ENCODE measurements at regions not wholly inside any gene's neighbourhood (a gene's known extent, or its start where the extent isn't known, plus 50 kb on each side); places are given as distances from the start of the nearest gene placed in this dataset.
A peak's percentile ranks its signal among the peaks of the same experiment; 100 is the strongest.

DNA sequence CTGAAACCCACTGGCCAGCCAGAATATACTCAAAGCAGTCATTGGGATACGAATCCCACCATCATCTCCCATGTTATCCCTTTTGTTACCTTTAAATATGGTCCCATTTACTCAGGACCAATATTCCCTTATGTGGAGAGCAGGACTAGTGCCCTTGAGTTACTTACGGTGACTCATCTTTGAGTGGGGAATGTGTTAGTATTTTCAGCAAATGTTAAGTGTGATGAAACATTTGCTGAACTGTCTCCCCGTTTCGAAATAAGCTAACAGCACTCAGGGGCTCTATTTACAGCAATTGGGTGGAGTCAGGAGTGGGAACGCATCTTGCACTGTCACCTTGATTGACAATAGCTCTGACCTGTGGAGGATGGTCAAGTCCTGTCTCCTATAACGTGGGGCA lies 67.4 kb downstream of the CTSL start (continued):
- TF ChIP-seq PHB2 (IDR thresholded peaks at IDR 0.05; ENCODE audit: low read depth) (no peak), XRCC3 (IDR thresholded peaks at IDR 0.05) (no peak), TCF3 (CRISPR knock-in tag; IDR thresholded peaks at IDR 0.05) (peak; percentile 36), U2AF2 (optimal IDR thresholded peaks at IDR 0.05; ENCODE audit: low read depth, low read length) (no peak), ZNF584 (CRISPR knock-in tag; IDR thresholded peaks at IDR 0.05; ENCODE audit: low read depth) (no peak), CEBPB (tag; IDR thresholded peaks at IDR 0.05) (peak; percentile 95), DDX20 (tag; IDR thresholded peaks at IDR 0.05; ENCODE audit: low read depth) (no peak), ZNF41 (CRISPR knock-in tag; conservative IDR thresholded peaks at IDR 0.05) (no peak), FIP1L1 (IDR thresholded peaks at IDR 0.05; ENCODE audit: low read depth, low read length, poor library complexity, severe bottlenecking) (no peak), KDM4B (IDR thresholded peaks at IDR 0.05; ENCODE audit: borderline replicate concordance in 2 of 2, low read depth in 1 of 2) (no peak), HIVEP1 (CRISPR knock-in tag; IDR thresholded peaks at IDR 0.05) (no peak), ZNF766 (CRISPR knock-in tag; conservative IDR thresholded peaks at IDR 0.05) (no peak; the same call in 1 of the 2 replicates), TOE1 (IDR thresholded peaks at IDR 0.05; ENCODE audit: borderline replicate concordance) (no peak), TOE1 (CRISPR knock-in tag; IDR thresholded peaks at IDR 0.05; ENCODE audit: borderline replicate concordance, low read depth) (no peak), PML (IDR thresholded peaks at IDR 0.05; ENCODE audit: low read length) (peak; percentile 15; the same call in 1 of the 2 replicates), CBFB (CRISPR knock-in tag; IDR thresholded peaks at IDR 0.05) (no peak), GATAD2B (IDR thresholded peaks at IDR 0.05; ENCODE audit: borderline replicate concordance) (no peak), DACH1 (IDR thresholded peaks at IDR 0.05; ENCODE audit: partially characterized antibody) (no peak), NR2C2 (CRISPR knock-in tag; IDR thresholded peaks at IDR 0.05) (no peak), NR2C2 (tag; IDR thresholded peaks at IDR 0.05) (peak; percentile 44; the same call in 1 of the 2 replicates), SETDB1 (IDR thresholded peaks at IDR 0.05; ENCODE audit: low read length) (no peak)
- TF ChIP-seq, protein P1, sequence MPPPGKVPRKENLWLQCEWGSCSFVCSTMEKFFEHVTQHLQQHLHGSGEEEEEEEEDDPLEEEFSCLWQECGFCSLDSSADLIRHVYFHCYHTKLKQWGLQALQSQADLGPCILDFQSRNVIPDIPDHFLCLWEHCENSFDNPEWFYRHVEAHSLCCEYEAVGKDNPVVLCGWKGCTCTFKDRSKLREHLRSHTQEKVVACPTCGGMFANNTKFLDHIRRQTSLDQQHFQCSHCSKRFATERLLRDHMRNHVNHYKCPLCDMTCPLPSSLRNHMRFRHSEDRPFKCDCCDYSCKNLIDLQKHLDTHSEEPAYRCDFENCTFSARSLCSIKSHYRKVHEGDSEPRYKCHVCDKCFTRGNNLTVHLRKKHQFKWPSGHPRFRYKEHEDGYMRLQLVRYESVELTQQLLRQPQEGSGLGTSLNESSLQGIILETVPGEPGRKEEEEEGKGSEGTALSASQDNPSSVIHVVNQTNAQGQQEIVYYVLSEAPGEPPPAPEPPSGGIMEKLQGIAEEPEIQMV (tag; conservative IDR thresholded peaks at IDR 0.05; ENCODE audit: low read depth): no peak
- TF ChIP-seq, protein P2, sequence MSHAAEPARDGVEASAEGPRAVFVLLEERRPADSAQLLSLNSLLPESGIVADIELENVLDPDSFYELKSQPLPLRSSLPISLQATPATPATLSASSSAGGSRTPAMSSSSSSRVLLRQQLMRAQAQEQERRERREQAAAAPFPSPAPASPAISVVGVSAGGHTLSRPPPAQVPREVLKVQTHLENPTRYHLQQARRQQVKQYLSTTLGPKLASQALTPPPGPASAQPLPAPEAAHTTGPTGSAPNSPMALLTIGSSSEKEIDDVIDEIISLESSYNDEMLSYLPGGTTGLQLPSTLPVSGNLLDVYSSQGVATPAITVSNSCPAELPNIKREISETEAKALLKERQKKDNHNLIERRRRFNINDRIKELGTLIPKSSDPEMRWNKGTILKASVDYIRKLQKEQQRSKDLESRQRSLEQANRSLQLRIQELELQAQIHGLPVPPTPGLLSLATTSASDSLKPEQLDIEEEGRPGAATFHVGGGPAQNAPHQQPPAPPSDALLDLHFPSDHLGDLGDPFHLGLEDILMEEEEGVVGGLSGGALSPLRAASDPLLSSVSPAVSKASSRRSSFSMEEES (CRISPR knock-in tag; IDR thresholded peaks at IDR 0.05): no peak
- TF ChIP-seq, protein P3, sequence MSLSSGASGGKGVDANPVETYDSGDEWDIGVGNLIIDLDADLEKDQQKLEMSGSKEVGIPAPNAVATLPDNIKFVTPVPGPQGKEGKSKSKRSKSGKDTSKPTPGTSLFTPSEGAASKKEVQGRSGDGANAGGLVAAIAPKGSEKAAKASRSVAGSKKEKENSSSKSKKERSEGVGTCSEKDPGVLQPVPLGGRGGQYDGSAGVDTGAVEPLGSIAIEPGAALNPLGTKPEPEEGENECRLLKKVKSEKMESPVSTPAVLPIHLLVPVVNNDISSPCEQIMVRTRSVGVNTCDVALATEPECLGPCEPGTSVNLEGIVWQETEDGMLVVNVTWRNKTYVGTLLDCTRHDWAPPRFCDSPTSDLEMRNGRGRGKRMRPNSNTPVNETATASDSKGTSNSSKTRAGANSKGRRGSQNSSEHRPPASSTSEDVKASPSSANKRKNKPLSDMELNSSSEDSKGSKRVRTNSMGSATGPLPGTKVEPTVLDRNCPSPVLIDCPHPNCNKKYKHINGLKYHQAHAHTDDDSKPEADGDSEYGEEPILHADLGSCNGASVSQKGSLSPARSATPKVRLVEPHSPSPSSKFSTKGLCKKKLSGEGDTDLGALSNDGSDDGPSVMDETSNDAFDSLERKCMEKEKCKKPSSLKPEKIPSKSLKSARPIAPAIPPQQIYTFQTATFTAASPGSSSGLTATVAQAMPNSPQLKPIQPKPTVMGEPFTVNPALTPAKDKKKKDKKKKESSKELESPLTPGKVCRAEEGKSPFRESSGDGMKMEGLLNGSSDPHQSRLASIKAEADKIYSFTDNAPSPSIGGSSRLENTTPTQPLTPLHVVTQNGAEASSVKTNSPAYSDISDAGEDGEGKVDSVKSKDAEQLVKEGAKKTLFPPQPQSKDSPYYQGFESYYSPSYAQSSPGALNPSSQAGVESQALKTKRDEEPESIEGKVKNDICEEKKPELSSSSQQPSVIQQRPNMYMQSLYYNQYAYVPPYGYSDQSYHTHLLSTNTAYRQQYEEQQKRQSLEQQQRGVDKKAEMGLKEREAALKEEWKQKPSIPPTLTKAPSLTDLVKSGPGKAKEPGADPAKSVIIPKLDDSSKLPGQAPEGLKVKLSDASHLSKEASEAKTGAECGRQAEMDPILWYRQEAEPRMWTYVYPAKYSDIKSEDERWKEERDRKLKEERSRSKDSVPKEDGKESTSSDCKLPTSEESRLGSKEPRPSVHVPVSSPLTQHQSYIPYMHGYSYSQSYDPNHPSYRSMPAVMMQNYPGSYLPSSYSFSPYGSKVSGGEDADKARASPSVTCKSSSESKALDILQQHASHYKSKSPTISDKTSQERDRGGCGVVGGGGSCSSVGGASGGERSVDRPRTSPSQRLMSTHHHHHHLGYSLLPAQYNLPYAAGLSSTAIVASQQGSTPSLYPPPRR (CRISPR knock-in tag; IDR thresholded peaks at IDR 0.05; ENCODE audit: borderline replicate concordance): no peak
